GM04503 (cell line): ENCODE measurements at regions not wholly inside any gene's neighbourhood (a gene's known extent, or its start where the extent isn't known, plus 50 kb on each side); places are given as distances from the start of the nearest gene placed in this dataset.

Experiments
- DNase-seq: peaks from one replicate; pipeline ENCODE4 v3.0.0-alpha.2; 2012; ENCODE audit warnings: low read depth

- DNase-seq: no peak
Observed at GRCh38 chr1:38257374-38257773, 210.8 kb upstream of the POU3F1 start.

GRCh38 chr1:38256072-38256471 is 209.5 kb upstream of the POU3F1 start:
- no peak for DNase-seq

GRCh38 chr1:38253314-38253713 is 206.7 kb upstream of the POU3F1 start:
- DNase-seq: no peak

- no peak for DNase-seq
Observed at GRCh38 chr1:38250356-38250755, 203.8 kb upstream of the POU3F1 start.

- DNase-seq: no peak
Observed at GRCh38 chr1:38249001-38249400, 202.4 kb upstream of the POU3F1 start.

- peak; percentile 20 for DNase-seq
Observed at GRCh38 chr1:38246955-38247952, 200.7 kb upstream of the POU3F1 start.

GRCh38 chr1:38244218-38244845 is 197.7 kb upstream of the POU3F1 start:
- DNase-seq: no peak

GRCh38 chr1:38243106-38243505 is 196.5 kb upstream of the POU3F1 start:
- no peak for DNase-seq

GRCh38 chr1:38242506-38242905 is 195.9 kb upstream of the POU3F1 start:
- DNase-seq: no peak

GRCh38 chr1:38241594-38242334 is 195.2 kb upstream of the POU3F1 start:
- DNase-seq: no peak

GRCh38 chr1:38240618-38241017 is 194.0 kb upstream of the POU3F1 start:
- DNase-seq: no peak

GRCh38 chr1:38239258-38239835 is 192.8 kb upstream of the POU3F1 start:
- DNase-seq: no peak

- DNase-seq: no peak
Observed at GRCh38 chr1:38238294-38238693, 191.7 kb upstream of the POU3F1 start.

- DNase-seq: peak; percentile 82
Observed at GRCh38 chr1:38235705-38236104, 189.1 kb upstream of the POU3F1 start.

GRCh38 chr1:38231941-38232340 is 185.3 kb upstream of the POU3F1 start:
- no peak for DNase-seq

- DNase-seq: no peak
Observed at GRCh38 chr1:38228718-38229117, 182.1 kb upstream of the POU3F1 start.

- no peak for DNase-seq
Observed at GRCh38 chr1:38225745-38226144, 179.2 kb upstream of the POU3F1 start.

- no peak for DNase-seq
Observed at GRCh38 chr1:38223391-38223790, 176.8 kb upstream of the POU3F1 start.

- DNase-seq: no peak
Observed at GRCh38 chr1:38222891-38223290, 176.3 kb upstream of the POU3F1 start.

- peak; percentile 81 for DNase-seq
Observed at GRCh38 chr1:38221006-38221649, 174.5 kb upstream of the POU3F1 start.

GRCh38 chr1:38217316-38217715 is 170.7 kb upstream of the POU3F1 start:
- DNase-seq: no peak
